CD4-positive, alpha-beta T cell treated with Interleukin-15 for 4 hours (primary cell): ENCODE measurements at regions not wholly inside any gene's neighbourhood (a gene's known extent, or its start where the extent isn't known, plus 50 kb on each side); places are given as distances from the start of the nearest gene placed in this dataset.
A peak's percentile ranks its signal among the peaks of the same experiment; 100 is the strongest.

Source experiments
- DNase-seq: peaks from one replicate; pipeline ENCODE4 v3.0.0-alpha.2; 2020; ENCODE audit warnings: low spot score

DNA sequence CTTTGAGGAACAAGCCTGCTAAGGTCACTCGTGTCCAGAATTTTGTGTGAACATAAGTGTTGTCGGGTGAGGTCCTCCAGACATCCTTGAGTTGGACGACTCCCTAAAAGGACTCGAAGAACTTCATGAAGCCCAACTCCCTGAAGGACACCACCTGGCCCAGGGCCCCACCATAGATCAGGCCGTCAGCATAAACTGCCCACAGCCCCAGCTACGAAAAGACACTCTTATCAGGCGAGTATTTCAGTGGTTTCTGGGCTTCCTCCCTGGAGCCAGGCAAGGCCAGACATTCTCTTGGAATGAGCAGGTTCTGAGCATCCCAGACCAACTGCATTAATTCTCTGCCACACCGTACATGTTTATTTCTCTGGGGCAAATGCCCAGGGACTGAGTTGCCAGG lies 170.1 kb downstream of the IGLL1 start:
- no peak for DNase-seq

- DNase-seq: no peak
Observed at GRCh38 chr22:23408321-23408720, 171.8 kb downstream of the IGLL1 start.

GRCh38 chr22:23405366-23405851 lies 174.7 kb downstream of the IGLL1 start:
- no peak for DNase-seq

DNA sequence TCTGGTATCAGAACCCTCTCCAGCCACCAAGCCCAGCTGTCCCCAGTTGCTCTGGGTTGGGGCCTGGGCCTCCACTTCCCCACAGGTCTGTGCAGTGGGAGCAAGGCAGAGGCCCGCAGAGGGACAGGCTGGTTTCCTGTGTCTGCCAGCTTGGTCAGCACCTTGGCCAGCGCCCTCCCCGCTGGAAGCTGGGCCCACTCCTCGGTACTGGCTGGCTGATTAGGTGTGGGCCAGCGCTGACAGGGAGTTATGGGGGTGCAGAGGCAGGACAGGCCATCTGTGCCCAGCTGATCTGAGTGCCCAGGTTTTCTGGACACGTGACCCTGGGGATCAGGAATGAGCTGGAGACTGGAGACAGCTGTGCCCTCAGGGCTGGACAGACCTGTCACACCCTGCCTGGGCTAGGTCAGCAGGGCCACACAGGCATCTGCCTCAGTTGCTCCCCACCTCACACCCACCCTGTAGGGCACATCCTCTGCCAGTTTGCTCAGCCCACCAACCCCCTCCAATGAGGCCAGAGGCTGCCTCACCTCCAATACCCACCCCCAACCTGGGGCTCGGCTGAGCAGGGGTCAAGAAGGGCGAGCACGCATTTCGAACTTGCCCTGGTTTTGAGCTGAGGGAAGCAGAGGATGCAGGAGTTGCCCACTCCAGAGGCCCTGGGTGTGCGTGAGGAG lies 175.3 kb downstream of the IGLL1 start:
- DNase-seq: no peak

DNA sequence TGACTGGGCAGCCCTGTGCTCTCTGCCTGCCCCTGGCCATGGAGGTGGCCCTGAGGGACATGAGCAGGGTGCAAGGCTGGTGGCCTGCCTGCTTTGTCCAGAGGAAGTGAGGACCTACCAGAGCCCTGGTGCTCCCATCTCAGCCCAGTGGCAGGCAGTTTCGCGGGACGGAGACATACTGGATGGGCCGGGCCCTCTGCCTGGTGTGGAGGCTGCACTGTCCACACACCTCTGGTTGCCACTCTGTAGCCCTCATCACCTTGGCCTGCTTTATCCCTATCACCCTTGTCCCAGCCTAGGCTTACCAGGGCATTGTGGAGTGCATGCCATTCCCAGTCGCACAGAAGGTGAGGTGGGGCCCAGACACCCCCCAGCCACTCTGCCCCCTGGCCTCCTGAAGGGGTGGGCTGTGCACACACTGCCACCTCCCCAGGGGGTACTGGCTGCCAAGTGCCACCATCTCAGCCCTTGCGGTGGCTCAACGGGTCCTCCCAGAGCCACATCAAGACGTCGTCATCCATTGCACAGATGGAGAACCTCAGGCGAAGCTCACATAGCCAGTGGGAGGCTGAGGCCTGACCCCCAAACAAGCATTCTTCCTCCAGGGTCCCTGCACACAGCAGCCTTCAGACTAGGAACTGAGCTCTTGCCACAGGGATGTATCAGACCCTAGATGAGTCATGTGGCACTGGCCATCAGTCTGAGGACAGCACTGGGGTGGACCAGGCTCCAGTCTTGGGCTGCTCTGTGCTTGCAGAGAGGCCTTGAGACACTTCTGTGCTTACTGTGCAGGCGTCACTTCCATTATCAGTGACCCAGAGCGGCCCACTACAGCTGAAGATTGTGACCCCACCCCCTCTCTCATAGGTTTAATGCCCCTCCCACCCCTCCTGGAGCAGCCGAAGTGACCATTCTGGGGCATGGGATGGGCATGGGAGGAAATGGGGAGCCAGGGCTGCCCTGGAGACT lies 176.1 kb downstream of the IGLL1 start:
- DNase-seq: no peak

DNA sequence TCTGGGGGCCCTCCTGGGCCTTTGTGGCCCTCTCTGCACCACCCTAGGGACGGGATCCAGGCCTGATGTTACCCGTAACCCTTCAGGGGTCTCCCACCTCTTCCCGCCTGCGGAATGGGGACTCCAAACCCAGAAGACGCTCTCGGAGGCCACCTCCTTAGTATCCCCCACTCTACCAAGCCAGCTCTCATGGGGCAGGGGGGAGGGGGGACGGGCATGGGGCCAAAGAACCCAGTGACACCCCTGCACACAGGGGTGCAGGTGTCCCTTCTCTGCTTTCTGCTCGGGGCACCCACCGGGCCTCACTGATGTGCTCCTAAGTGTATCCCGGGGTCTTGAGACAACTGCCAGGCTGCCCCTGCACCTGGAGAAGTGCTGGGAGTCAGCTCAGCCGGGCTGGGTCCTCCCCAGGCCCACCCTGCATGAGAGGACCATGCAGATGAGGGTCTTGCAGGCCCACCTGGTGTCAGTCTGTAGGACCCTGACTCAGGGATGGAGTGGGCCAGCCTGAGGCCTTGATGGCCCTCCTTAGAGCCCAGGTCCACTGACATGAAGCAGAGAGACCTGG lies 176.9 kb downstream of the IGLL1 start:
- DNase-seq: no peak

- peak; percentile 22 for DNase-seq
Observed at GRCh38 chr22:23402275-23403151, 177.6 kb downstream of the IGLL1 start.

DNA sequence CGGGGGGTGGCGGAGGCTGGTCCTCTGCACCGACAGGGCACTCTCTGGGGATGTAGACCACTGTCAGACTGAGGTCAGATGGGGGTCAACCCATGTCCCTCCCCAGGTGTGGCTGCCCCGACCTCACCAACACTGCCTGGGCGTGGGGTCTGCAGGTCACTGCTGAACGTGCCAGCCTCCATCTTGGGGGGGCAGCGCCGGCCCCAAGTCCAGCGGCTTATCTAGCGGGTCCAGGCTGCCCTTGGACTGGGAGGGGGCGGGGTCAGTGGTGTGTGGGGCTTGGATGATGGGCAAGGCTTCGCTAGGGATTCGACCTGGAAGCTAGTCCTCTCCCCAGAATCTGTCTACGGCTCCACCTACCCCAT lies 178.2 kb downstream of the IGLL1 start:
- DNase-seq: no peak

DNA sequence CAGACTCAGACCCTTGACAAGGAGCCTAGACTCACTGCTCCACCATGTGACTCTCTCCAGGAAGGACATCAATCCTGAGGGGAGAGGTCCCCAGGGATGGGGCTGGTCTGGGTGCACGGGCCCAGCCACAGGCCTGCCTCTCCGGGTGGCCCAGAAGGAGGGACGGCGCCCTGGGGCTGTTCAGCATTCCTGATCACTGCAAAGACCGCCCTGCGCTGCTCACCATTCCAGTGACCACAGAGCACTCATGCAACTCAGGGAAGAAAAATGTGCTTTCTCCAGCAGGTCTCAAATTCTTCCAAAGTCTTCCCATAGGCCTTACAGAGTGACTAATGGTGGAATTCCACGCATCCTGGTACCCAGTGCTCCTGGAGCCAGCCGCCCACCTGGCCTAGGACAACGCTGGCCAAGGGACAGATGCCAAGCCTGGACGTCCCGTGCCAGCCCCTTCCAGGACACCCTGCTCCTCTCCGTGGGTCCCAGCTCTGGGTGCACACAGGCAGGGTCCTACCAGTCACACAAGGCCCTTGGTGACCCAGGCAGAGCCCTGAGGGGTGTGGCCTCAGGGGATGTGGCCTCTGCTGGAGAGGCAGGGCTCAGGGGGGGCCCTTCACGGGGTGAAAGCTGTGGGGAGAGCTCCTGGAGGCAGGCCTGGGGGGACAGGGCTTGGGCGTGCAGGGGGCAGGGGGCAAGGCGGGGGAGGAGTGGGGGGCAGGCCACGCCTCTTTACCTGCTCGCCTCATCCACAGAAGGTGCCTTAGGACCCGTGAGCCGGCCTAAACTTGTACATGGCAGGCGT lies 178.8 kb downstream of the IGLL1 start:
- DNase-seq: no peak

DNA sequence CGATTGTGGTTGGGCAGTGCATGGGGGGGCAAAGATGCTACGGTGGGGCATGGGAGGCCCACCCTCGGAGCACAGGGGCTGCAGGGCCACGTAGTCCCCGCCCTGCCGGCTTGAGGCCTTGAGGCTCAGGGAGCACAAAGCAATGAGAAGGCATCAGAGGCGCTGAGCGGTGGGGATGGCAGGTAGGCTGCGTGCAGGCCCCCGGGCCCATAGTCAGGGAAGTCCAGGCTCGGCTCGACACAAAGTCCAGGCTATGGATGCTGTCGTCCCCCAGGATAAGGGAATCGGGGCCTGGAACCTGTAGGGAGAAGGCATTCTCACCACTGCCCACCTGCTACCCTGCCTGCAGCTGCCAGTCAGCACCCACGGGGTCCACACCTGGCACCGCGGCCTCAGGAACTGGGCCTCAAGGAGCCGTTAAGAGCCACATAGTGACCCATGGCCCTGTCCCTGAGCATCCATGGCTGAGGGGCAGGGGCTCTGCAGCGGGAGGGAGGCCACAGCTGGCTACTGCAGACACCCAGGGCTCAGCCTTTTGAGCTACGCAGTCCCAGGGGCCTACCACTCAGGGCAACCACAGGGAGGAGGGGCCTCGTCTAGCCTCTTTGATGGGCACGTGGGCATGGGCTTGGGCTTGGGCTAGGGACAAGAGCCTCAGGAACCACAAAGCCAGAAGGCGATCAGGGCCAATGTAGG lies 179.7 kb downstream of the IGLL1 start:
- no peak for DNase-seq

DNA sequence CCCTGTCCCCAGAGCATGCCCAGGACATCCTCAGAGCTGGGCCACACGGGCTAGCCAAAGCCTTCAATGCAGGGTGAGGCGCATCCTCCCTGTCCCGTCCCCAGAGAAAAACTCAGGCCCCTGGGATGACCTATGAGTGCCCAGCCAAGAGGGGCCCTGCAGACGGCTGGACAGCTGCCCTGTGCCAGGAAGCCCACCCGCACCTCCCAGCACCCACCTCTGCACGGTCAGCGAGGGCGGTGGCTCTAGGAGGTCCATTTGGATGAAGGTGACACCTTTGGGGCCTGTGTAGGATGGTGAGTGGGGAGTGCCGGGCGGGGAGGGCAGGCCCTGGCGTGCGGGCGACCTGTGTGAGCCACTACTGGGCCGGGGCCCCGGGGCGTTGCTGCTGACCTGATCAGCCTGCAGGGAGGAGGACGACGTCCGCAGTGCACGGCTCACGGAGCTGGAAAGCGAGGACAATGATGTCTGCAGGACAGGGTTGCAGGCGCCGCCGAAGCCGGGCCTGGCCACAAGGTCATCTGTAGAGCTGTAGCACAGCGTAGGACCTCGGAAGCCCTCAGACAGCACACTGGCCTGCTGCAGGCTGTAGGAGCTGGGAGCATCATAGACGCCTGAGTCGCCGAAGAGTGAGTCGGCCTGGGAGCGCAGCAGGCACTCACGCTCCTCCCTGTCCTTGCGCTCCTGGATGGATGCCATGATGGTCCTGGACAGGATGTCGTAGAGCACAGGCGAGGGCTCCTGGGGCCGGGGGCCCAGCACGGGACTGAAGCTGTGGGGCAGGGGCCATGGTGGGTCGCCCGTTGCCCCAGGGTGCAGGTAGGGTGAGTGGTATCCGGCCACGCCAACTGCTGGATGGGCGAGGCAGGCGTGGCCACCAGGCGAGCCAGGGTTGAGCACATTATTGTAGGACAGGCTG lies 180.5 kb downstream of the IGLL1 start:
- DNase-seq: no peak

GRCh38 chr22:23398701-23399366 lies 181.3 kb downstream of the IGLL1 start:
- no peak for DNase-seq

GRCh38 chr22:23397613-23398567 lies 182.2 kb downstream of the IGLL1 start:
- no peak for DNase-seq

GRCh38 chr22:23397008-23397612 lies 183.0 kb downstream of the IGLL1 start:
- no peak for DNase-seq

DNA sequence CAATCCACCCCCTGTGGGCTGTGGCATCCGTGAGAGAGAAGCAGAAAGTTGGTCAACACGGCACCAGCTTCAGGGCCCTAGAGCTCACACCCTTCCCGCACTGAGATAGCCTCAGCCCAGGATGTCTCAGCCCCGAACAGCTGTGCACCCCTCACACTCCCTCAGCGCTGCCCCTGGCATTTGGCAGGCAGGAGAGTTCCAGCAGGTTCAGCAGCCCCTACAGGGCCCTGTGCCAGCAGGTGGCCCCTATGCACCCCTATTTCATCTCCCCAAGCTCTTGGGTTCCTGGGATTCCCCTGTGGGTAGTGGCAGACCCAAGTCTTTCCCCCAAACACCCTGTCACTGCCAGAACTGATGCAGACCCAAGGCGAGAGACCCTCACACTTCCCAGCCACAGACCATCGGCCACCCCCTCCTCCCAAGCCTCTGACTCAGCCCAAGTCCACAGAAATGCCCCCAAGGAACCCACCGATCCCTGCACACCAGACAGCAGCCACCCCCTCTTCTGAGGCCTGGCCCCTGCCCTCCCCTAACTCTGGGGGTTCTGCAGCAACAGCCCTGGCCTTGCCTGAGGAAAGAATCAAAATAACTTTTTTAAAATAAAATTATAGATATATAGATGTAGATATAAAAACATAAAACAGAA lies 183.6 kb downstream of the IGLL1 start:
- DNase-seq: no peak

DNA sequence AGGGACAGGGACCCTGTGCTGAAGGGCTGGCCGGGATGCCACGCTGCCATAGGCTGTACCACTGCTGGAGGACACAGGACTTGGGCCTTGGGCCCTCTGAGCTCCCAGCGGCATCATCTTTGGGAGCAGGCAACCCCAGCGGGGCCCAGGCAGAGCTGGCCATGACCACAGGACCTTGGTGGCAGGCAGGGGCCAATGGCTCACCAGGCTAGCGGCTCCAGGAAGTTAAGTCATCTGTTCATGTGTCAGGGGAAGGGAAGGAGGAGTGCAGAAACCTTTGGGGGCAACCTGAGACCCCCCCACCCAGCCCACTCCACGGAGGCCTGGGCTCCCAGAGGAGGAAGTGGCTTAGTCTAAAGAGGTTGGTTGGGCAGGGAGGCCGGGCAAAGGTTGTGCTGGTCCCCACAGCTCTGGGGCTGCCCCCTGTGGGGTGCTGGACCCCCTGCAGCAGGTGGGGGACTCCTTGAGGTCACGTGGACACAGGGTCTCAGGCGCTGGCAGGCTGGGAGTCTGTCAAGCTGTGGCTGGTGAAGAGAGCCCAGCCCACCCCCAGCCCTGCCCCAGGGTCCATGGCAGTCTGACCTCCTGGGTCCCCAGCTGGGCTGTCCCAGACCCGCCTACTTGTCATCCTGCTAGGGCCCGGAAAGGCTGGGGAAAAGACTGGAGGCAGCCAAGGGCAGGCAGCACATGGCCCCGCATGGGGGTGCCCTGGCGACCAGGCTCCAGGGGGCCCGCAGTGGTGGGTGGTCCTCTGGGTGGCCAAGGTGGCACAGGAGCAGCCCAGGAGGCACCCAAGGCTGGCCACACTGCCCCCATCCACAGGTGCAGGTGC lies 184.3 kb downstream of the IGLL1 start:
- DNase-seq: no peak
